ENCODE measurements at regions not wholly inside any gene's neighbourhood (a gene's known extent, or its start where the extent isn't known, plus 50 kb on each side); places are given as distances from the start of the nearest gene placed in this dataset.

- POLR2A ChIA-PET: no interaction called here
Measured at GRCh38 chr4:117387072-117387471, 301.7 kb upstream of the TRAM1L1 start.

DNA sequence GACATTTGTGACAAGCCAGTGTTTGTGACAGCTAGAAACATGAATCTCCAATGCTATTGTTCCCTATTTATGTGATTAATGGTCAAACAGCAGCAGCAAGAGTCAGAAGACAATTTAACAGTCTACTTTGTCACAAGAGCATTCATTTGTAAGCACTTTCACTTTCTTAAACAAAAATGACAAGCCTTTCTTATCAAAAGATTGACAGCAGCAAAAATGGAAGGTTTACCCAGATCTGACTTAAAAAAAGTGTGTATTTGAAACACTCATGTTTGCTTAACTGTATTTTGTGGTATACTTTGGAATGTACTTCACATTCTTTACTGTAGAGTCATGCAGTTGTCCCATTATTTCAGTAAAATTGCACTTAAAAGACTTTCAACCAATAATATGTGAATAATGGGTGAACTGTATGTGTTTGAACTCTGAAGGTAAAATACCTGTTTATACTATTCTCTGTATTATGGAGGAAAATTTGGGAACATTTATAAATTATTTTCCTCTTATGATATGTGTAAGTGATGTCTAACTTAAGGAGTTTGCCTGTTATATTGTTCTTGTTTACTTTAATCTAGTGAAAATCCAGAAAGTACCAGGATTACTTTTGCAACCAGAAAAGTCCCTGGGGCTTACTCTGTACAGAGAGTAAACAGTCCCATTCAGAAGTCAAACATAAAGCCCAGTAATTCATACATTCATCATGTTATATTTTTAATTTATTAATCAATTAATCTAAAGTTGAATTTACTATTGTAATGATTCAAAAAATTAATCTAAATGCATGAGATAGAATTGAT is 314.9 kb upstream of the TRAM1L1 start:
- intact Hi-C loops (cut with micrococcal nuclease; ENCODE audit: unreplicated experiment): no loop called here
- BruUV-seq (replicated peaks): no TSS peak
- H3K9me3 ChIP-seq: no peaks in the 10 kb centered on the region
- H3K4me3 ChIP-seq (ENCODE audit: low read depth, low read length): no peak overlapping the region
- H3K9me3 Mint-ChIP-seq (ENCODE audit: unreplicated experiment): no peaks in the 10 kb centered on the region
- no peaks in the 10 kb centered on the region for H3K27me3 Mint-ChIP-seq (ENCODE audit: insufficient read depth, unreplicated experiment)
- CTCF ChIA-PET: no interaction called here
- no peak for DNase-seq
- no peaks in the 10 kb centered on the region for H3K4me1 Mint-ChIP-seq (ENCODE audit: low read depth, unreplicated experiment)
- TF ChIP-seq CTCF (IDR thresholded peaks at IDR 0.05; ENCODE audit: insufficient read depth in 1 of 2, low read depth in 1 of 2, low read length in 1 of 2, severe bottlenecking in 1 of 2, unreplicated experiment in 1 of 2): no peak
- peaks cover 6% of the 10 kb centered on the region; the same call in 1 of the 2 replicates for H3K4me1 ChIP-seq
- H3K27me3 ChIP-seq (replicated peaks; ENCODE audit: control insufficient read depth, insufficient read depth, low read length): no peaks in the 10 kb centered on the region
- POLR2A ChIA-PET: no interaction called here
- no peaks in the 10 kb centered on the region for H3K36me3 ChIP-seq (ENCODE audit: control insufficient read depth, insufficient read depth, low read length)
- no peak overlapping the region for H3K27ac Mint-ChIP-seq (ENCODE audit: unreplicated experiment)
- H3K36me3 Mint-ChIP-seq (ENCODE audit: insufficient read depth, unreplicated experiment): no peaks in the 10 kb centered on the region
- no peak overlapping the region for H3K4me3 Mint-ChIP-seq (ENCODE audit: unreplicated experiment)

More at GRCh38 chr4:117387072-117387471, 301.7 kb upstream of the TRAM1L1 start:
- Mint-ChIP-seq H3K27me3 (ENCODE audit: insufficient read depth, unreplicated experiment) (peaks cover 2% of the 10 kb centered on the region), H3K9me3 (ENCODE audit: unreplicated experiment) (no peaks in the 10 kb centered on the region), H3K4me1 (ENCODE audit: low read depth, unreplicated experiment) (no peaks in the 10 kb centered on the region), H3K4me3 (ENCODE audit: unreplicated experiment) (no peak overlapping the region), H3K36me3 (ENCODE audit: insufficient read depth, unreplicated experiment) (no peaks in the 10 kb centered on the region), H3K27ac (ENCODE audit: unreplicated experiment) (no peak overlapping the region)
- TF ChIP-seq CTCF (IDR thresholded peaks at IDR 0.05; ENCODE audit: insufficient read depth in 1 of 2, low read depth in 1 of 2, low read length in 1 of 2, severe bottlenecking in 1 of 2, unreplicated experiment in 1 of 2): no peak
- no TSS peak for BruUV-seq (replicated peaks)
- H3K9me3 ChIP-seq: no peaks in the 10 kb centered on the region
- H3K27me3 ChIP-seq (replicated peaks; ENCODE audit: control insufficient read depth, insufficient read depth, low read length): no peaks in the 10 kb centered on the region
- DNase-seq: no peak
- no peaks in the 10 kb centered on the region for H3K4me1 ChIP-seq
- CTCF ChIA-PET: no interaction called here
- intact Hi-C loops (cut with micrococcal nuclease; ENCODE audit: unreplicated experiment): no loop called here
- H3K4me3 ChIP-seq (ENCODE audit: low read depth, low read length): no peak overlapping the region
- no peaks in the 10 kb centered on the region for H3K36me3 ChIP-seq (ENCODE audit: control insufficient read depth, insufficient read depth, low read length)

DNA sequence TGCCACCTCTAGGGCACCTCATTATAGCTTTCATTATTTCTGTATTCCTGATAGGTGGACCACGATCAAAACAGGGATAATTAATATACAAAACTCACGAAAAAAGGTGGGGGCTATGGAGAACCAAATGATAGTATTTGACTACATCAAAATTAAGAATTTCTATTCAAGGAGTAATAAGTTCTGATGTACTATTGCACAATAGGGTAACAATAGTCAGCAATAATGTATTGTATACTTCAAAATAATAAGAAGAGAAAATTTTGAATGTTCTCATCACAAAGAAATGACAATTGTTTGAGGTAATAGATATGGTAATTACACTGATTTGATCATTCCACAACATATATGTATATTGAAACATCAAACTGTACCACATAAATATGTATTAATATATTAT is 327.3 kb upstream of the TRAM1L1 start:
- Mint-ChIP-seq H3K4me3 (ENCODE audit: unreplicated experiment) (no peak overlapping the region), H3K27me3 (ENCODE audit: insufficient read depth, unreplicated experiment) (peaks cover 2% of the 10 kb centered on the region), H3K9me3 (ENCODE audit: unreplicated experiment) (no peaks in the 10 kb centered on the region), H3K4me1 (ENCODE audit: low read depth, unreplicated experiment) (no peaks in the 10 kb centered on the region), H3K27ac (ENCODE audit: unreplicated experiment) (no peak overlapping the region), H3K36me3 (ENCODE audit: insufficient read depth, unreplicated experiment) (no peaks in the 10 kb centered on the region)
- H3K36me3 ChIP-seq (ENCODE audit: control insufficient read depth, insufficient read depth, low read length): no peaks in the 10 kb centered on the region
- no TSS peak for BruUV-seq (replicated peaks)
- intact Hi-C loops (cut with micrococcal nuclease; ENCODE audit: unreplicated experiment): no loop called here
- H3K27me3 ChIP-seq (replicated peaks; ENCODE audit: control insufficient read depth, insufficient read depth, low read length): no peaks in the 10 kb centered on the region
- ChIA-PET CTCF (no interaction called here), POLR2A (no interaction called here)
- no peak overlapping the region for H3K4me3 ChIP-seq (ENCODE audit: low read depth, low read length)
- H3K4me1 ChIP-seq: no peaks in the 10 kb centered on the region
- TF ChIP-seq CTCF (IDR thresholded peaks at IDR 0.05; ENCODE audit: insufficient read depth in 1 of 2, low read depth in 1 of 2, low read length in 1 of 2, severe bottlenecking in 1 of 2, unreplicated experiment in 1 of 2): no peak
- no peak for DNase-seq
- H3K9me3 ChIP-seq: no peaks in the 10 kb centered on the region
